Body of pancreas (tissue), 4 donors: ENCODE measurements at regions not wholly inside any gene's neighbourhood (a gene's known extent, or its start where the extent isn't known, plus 50 kb on each side); places are given as distances from the start of the nearest gene placed in this dataset.

Source experiments
- ATAC-seq: fragments of 150-250 bp; one replicate; pipeline ENCODE4 v1.9.1; 2016
- DNase-seq, 4 donors: peaks; one replicate each; pipeline ENCODE4 v3.0.0-alpha.2; 2019
- H3K27ac ChIP-seq, 4 donors: fragments of 200-600 bp; sonication (generic); 1 replicate in 3 of 4; 2 replicates in 1 of 4; pipeline versions ENCODE4 v1.5.1 to v1.6.1; 2016 to 2019; ENCODE audit warnings: mild to moderate bottlenecking in 1 of 4, mixed read lengths in 1 of 4, moderate library complexity in 1 of 4
- H3K27me3 ChIP-seq, 2 donors: fragments of 200-600 bp; sonication (generic); one replicate each; pipeline ENCODE4 v1.6.0; 2016; ENCODE audit warnings: mild to moderate bottlenecking in 1 of 2
- H3K36me3 ChIP-seq, 2 donors: fragments of 200-600 bp; sonication (generic); replicated peaks in 1 of 2; 2 replicates each; pipeline ENCODE4 v1.5.1; 2016; ENCODE audit warnings: low read depth in 2 of 2; ENCODE audit not compliant: insufficient read depth in 1 of 2
- H3K4me1 ChIP-seq: fragments of 200-600 bp; sonication (generic); one replicate; pipeline ENCODE4 v1.6.0; 2016
- H3K4me3 ChIP-seq, 2 donors: fragments of 200-600 bp; sonication (generic); 1 replicate in 1 of 2; 2 replicates in 1 of 2; pipeline ENCODE4 v1.5.1; 2016 to 2019
- H3K9me3 ChIP-seq, 3 donors: fragments of 200-600 bp; sonication (generic); 1 replicate in 2 of 3; 2 replicates in 1 of 3; pipeline ENCODE4 v1.5.1; 2016
- CTCF ChIP-seq, 7 experiments: fragments of 450-650 bp in 4 of 7; fragments of 200-600 bp in 3 of 7; sonication (generic) in 3 of 7; IDR thresholded peaks; one replicate each; pipeline ENCODE4 v1.5.1; 2016 to 2019; ENCODE audit warnings: antibody characterized with exemption in 7 of 7
- POLR2A ChIP-seq, 3 donors: fragments of 450-650 bp; IDR thresholded peaks; one replicate each; pipeline ENCODE4 v1.6.1; 2016; ENCODE audit warnings: antibody characterized with exemption in 3 of 3, mild to moderate bottlenecking in 2 of 3
- WGBS, 2 donors: methylation state at CpG; one replicate each; pipeline ENCODE4 v1.1.5; 2017; 5-methylcytosine and 5-hydroxymethylcytosine counted together
- intact Hi-C: fragments of 100-400 bp; cut with DNase I; formaldehyde crosslinking; loops from one replicate; pipeline ENCODE4 v1.15.1; 2023

GRCh38 chrX:146127617-146128016 lies 310.0 kb downstream of the SLITRK2 start:
- Histone ChIP-seq H3K27ac (no peak overlapping the region), H3K36me3 (no peaks in the 10 kb centered on the region), H3K4me1 (no peaks in the 10 kb centered on the region), H3K9me3 (no peaks in the 10 kb centered on the region), H3K4me3 (no peak overlapping the region), H3K27me3 (no peaks in the 10 kb centered on the region)
- TF ChIP-seq CTCF (IDR thresholded peaks at IDR 0.05) (no peak), POLR2A (IDR thresholded peaks at IDR 0.05) (no peak)
- 71 to 76% methylated on average over 1 of the region's 1 CpG for WGBS, 2 donors
- ATAC-seq (no peak), DNase-seq (no peak)
- intact Hi-C loops = no loop called here

DNA sequence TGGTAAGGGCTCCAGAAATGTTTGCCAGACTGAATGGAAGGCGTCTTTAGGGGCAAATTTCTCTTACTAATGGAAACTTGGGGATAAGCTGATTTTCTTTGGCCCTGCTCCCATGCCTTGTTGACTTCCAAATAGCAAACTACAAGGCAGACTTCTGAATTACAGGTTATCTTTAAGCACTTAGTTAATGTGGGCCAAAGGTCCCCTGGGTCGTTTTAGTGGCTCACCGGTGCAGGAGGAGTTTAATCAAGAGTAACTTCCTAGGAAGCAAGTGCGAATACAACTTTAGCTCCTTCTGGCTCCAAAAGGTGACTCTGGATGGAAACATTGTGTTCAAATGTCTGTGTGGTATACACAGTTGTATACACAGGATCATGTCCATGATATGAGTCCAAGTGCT lies 323.6 kb downstream of the SLITRK2 start:
- 32 to 53% methylated on average over 4 of the region's 4 CpGs for WGBS, 2 donors
- intact Hi-C loops = no loop called here
- ATAC-seq = no peak

DNA sequence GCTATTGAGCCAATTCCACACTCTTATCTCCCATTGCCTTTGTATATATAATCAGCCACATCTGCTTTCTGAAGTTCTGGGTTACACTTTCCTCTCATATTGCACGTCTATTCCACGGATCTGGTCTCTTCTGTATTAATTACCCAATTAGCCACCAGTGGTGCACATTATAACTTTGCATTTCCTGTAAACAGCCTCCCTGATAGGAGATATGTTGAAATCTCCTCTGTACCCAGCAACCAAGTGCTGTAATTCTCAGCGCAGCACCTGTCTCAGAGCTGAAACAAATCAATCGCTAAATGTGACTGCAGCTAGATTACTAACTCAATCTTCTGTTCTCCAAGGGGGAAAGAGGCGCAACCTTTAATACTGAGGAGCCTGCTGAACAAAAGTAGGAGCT lies 326.4 kb downstream of the SLITRK2 start:
- Histone ChIP-seq H3K4me3 (no peak overlapping the region), H3K9me3 (no peaks in the 10 kb centered on the region), H3K36me3 (no peaks in the 10 kb centered on the region), H3K4me1 (no peaks in the 10 kb centered on the region), H3K27me3 (no peaks in the 10 kb centered on the region), H3K27ac (no peak overlapping the region)
- WGBS, 2 donors = 24% methylated on average over 5 of the region's 5 CpGs
- intact Hi-C loops = no loop called here
- ATAC-seq = peak; percentile 45
- TF ChIP-seq CTCF (IDR thresholded peaks at IDR 0.05) (no peak), POLR2A (IDR thresholded peaks at IDR 0.05) (no peak)
- no peak for DNase-seq

More for the DNA sequence above, 323.6 kb downstream of the SLITRK2 start:
- H3K27ac ChIP-seq = no peak overlapping the region
- H3K27me3 ChIP-seq = no peaks in the 10 kb centered on the region
- no peaks in the 10 kb centered on the region for H3K9me3 ChIP-seq
- no peak for DNase-seq
- H3K4me1 ChIP-seq = no peaks in the 10 kb centered on the region
- no peak overlapping the region for H3K4me3 ChIP-seq
- TF ChIP-seq CTCF (IDR thresholded peaks at IDR 0.05) (no peak), POLR2A (IDR thresholded peaks at IDR 0.05) (no peak)
- no peaks in the 10 kb centered on the region for H3K36me3 ChIP-seq

DNA sequence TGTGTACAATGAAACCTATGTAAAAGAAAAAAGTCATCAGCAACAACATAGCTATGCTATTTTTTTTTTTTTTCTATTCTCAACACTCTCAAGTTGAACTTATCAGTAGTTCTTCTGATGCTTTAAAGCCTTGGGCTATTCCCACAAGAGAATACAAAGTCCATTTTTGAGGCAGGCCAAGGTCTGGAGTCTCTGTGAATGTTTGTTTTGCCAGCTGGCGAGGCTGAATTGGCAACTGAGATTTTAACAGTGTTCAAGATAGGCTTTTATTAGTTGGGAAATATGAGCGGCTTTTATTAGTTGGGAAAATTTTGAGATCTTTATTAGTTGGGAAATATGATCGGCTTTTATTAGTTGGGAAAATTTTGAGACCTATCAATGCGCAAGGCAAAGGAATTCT lies 336.6 kb downstream of the SLITRK2 start:
- WGBS, 2 donors = 33 to 54% methylated on average over 4 of the region's 4 CpGs
- Histone ChIP-seq H3K4me3 (no peak overlapping the region), H3K27ac (no peak overlapping the region), H3K27me3 (no peaks in the 10 kb centered on the region), H3K9me3 (no peaks in the 10 kb centered on the region), H3K36me3 (no peaks in the 10 kb centered on the region), H3K4me1 (peaks cover 13% of the 10 kb centered on the region)
- intact Hi-C loops = no loop called here
- DNase-seq (peak in 3 of 4 donors; percentile 10 to 49 (median 31)), ATAC-seq (no peak)
- no peak for TF ChIP-seq POLR2A (IDR thresholded peaks at IDR 0.05)
- TF ChIP-seq CTCF (IDR thresholded peaks at IDR 0.05) = no peak

DNA sequence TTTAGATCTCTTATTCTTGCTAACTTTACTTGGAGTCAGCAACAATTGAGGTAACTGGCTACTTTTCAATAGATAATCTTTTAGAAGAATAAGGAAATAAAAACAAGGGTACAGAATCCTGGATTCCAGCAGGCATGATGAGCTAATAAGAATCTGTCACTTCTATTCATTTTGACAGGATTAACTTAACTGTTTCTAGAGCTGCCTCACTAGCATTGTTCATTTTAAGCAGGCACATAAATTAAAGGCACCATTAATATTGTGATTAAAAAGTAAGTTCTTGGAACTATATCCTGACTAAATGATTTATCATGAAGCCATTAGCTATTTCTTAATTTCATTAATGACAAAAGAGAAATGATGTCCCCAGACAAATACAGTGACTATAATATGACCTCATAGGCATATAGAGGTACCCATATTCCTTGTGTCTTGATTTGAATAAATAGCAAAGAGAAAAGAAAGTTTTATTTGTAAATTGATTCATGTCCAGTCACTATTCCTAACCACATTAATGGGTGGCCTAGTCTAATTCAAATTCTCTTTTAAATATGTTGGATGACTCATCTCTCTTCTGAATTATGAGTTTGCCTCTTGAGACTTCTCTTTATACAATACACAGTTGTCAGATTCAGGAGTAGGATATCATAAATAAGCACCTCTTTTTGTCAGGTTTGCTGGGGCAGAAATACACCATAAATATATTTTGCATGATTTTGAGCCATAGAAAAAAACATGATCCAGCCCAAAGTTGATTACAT lies 343.0 kb downstream of the SLITRK2 start:
- TF ChIP-seq POLR2A (IDR thresholded peaks at IDR 0.05) = no peak
- TF ChIP-seq CTCF (IDR thresholded peaks at IDR 0.05) = no peak
- H3K27me3 ChIP-seq = no peaks in the 10 kb centered on the region
- ATAC-seq (no peak), DNase-seq (no peak)
- H3K4me1 ChIP-seq = no peaks in the 10 kb centered on the region
- intact Hi-C loops = no loop called here
- H3K4me3 ChIP-seq = no peak overlapping the region
- H3K36me3 ChIP-seq = no peaks in the 10 kb centered on the region
- H3K9me3 ChIP-seq = no peaks in the 10 kb centered on the region
- H3K27ac ChIP-seq = no peak overlapping the region
